Neural progenitor cell (in vitro differentiated cells): ENCODE measurements at regions not wholly inside any gene's neighbourhood (a gene's known extent, or its start where the extent isn't known, plus 50 kb on each side); places are given as distances from the start of the nearest gene placed in this dataset.
A peak's percentile ranks its signal among the peaks of the same experiment; 100 is the strongest.
"Not testable (repeated sequence)": the region's sequence is repeated elsewhere in the genome, so short reads cannot be mapped to it uniquely, and the experiment has no call there.

Experiments
- DNase-seq: peaks from one replicate; pipeline ENCODE4 v3.0.0-alpha.2; 2016; ENCODE audit warnings: low spot score
- H2AFZ ChIP-seq: fragments of 200-600 bp; sonication (generic); replicated peaks from 2 replicates; pipeline ENCODE4 v1.6.1; 2016; ENCODE audit warnings: antibody characterized with exemption
- H3F3A ChIP-seq: fragments of 200-600 bp; sonication (generic); 2 replicates; pipeline ENCODE4 v1.6.1; 2016; ENCODE audit warnings: antibody characterized with exemption, low read depth
- H3K27ac ChIP-seq: fragments of 200-600 bp; sonication (generic); 2 replicates; pipeline ENCODE4 v1.5.1; 2016; ENCODE audit warnings: mild to moderate bottlenecking
- H3K27me3 ChIP-seq: fragments of 200-600 bp; sonication (generic); 2 replicates; pipeline ENCODE4 v1.6.1; 2016; ENCODE audit warnings: mild to moderate bottlenecking, moderate library complexity
- H3K36me3 ChIP-seq: fragments of 200-600 bp; sonication (generic); 2 replicates; pipeline ENCODE4 v1.5.1; 2016
- H3K4me1 ChIP-seq: fragments of 200-600 bp; sonication (generic); 2 replicates; pipeline ENCODE4 v1.6.1; 2016; ENCODE audit warnings: mixed run types
- H3K4me2 ChIP-seq: fragments of 200-600 bp; sonication (generic); 2 replicates; pipeline ENCODE4 v1.6.1; 2016
- H3K4me3 ChIP-seq: fragments of 200-600 bp; sonication (generic); 2 replicates; pipeline ENCODE4 v1.5.1; 2016
- H3K79me2 ChIP-seq: fragments of 200-600 bp; sonication (generic); 2 replicates; pipeline ENCODE4 v1.6.1; 2016; ENCODE audit warnings: low read depth
- H3K9ac ChIP-seq: fragments of 200-600 bp; sonication (generic); 2 replicates; pipeline ENCODE4 v1.6.1; 2016
- H3K9me3 ChIP-seq: fragments of 200-600 bp; sonication (generic); 2 replicates; pipeline ENCODE4 v1.5.1; 2016; ENCODE audit warnings: low read depth
- H4K20me1 ChIP-seq: fragments of 200-600 bp; sonication (generic); 2 replicates; pipeline ENCODE4 v1.6.1; 2016; ENCODE audit warnings: low read depth
- H3K27ac Mint-ChIP-seq: 3 replicates; pipeline ENCODE4 v1.8.0; 2021; ENCODE audit warnings: mixed read lengths
- H3K27me3 Mint-ChIP-seq: 2 replicates; pipeline ENCODE4 v1.8.0; 2022; ENCODE audit warnings: low read depth, mild to moderate bottlenecking, inconsistent platforms, moderate library complexity, mixed read lengths; ENCODE audit not compliant: insufficient read depth
- H3K36me3 Mint-ChIP-seq: 3 replicates; pipeline ENCODE4 v1.8.0; 2021; ENCODE audit warnings: mixed read lengths
- H3K4me1 Mint-ChIP-seq: 3 replicates; pipeline ENCODE4 v1.8.0; 2021; ENCODE audit warnings: mixed read lengths
- H3K4me3 Mint-ChIP-seq: 3 replicates; pipeline ENCODE4 v1.8.0; 2021; ENCODE audit warnings: mild to moderate bottlenecking, moderate library complexity, mixed read lengths
- H3K9me3 Mint-ChIP-seq: 3 replicates; pipeline ENCODE4 v1.8.0; 2020; ENCODE audit warnings: mixed read lengths
- EZH2 ChIP-seq: fragments of 200-600 bp; sonication (generic); IDR thresholded peaks from 2 replicates; pipeline ENCODE4 v1.6.1; 2017; ENCODE audit warnings: antibody characterized with exemption, mild to moderate bottlenecking, moderate library complexity
- EZH2phosphoT487 ChIP-seq: fragments of 200-600 bp; sonication (generic); IDR thresholded peaks from 2 replicates; pipeline ENCODE4 v1.6.1; 2017; ENCODE audit warnings: antibody characterized with exemption
- TF ChIP-seq, protein P1 (sequence below): fragments of 200-600 bp; sonication (generic); IDR thresholded peaks from 2 replicates; pipeline ENCODE4 v1.5.1; 2017; ENCODE audit warnings: antibody characterized with exemption, mild to moderate bottlenecking

DNA sequence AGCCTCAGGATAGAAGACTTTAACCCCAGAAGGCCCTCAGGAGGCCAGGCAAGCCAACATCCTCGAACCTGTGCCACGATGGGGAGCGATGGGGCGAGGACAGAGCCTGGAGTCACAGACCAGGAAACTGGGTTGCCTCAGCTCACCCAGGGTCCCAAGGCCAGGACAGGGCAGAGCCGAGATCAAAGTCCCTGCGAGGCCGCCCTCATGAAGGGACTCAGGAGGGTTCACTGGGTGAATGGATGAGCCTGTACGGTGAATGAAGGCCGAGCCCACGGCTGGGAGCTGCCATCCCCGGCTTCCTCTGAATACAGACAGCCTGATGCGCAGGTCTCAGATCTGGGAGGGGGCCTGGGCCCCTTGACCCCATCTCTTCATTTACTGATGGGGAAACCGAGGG lies 170.1 kb upstream of the FOXD4L5 start:
- not testable (repeated sequence) for H3K4me1 Mint-ChIP-seq, H3K27ac Mint-ChIP-seq, H3K27me3 ChIP-seq, DNase-seq, H3K9ac ChIP-seq, H3K9me3 ChIP-seq, H2AFZ ChIP-seq, H3K4me2 ChIP-seq, H3K79me2 ChIP-seq, H4K20me1 ChIP-seq, H3K27me3 Mint-ChIP-seq, H3K36me3 Mint-ChIP-seq, H3F3A ChIP-seq, H3K36me3 ChIP-seq, H3K27ac ChIP-seq, H3K4me3 Mint-ChIP-seq, H3K4me3 ChIP-seq, H3K4me1 ChIP-seq
- H3K9me3 Mint-ChIP-seq = peaks cover 41% of the 10 kb centered on the region

GRCh38 chr9:65454666-65455065 lies 169.7 kb upstream of the FOXD4L5 start:
- H3K9ac ChIP-seq, H3K4me1 Mint-ChIP-seq, DNase-seq, H3K79me2 ChIP-seq, H3K27me3 Mint-ChIP-seq, H3K27me3 ChIP-seq, H2AFZ ChIP-seq, H3K27ac Mint-ChIP-seq, H3K36me3 Mint-ChIP-seq, H3K4me2 ChIP-seq, H3K4me1 ChIP-seq, H4K20me1 ChIP-seq, H3F3A ChIP-seq, H3K9me3 ChIP-seq, H3K4me3 Mint-ChIP-seq, H3K27ac ChIP-seq, H3K36me3 ChIP-seq, H3K4me3 ChIP-seq: not testable (repeated sequence)
- H3K9me3 Mint-ChIP-seq = peaks cover 42% of the 10 kb centered on the region

GRCh38 chr9:65454034-65454433 lies 169.0 kb upstream of the FOXD4L5 start:
- not testable (repeated sequence) for H3K27me3 Mint-ChIP-seq, H3K4me2 ChIP-seq, H3K4me1 Mint-ChIP-seq, H3K36me3 ChIP-seq, H3K4me3 ChIP-seq, H3K9me3 ChIP-seq, H3K27ac ChIP-seq, H3K9ac ChIP-seq, H4K20me1 ChIP-seq, H3F3A ChIP-seq, H3K79me2 ChIP-seq, H3K27me3 ChIP-seq, H2AFZ ChIP-seq, H3K4me1 ChIP-seq, DNase-seq, H3K36me3 Mint-ChIP-seq, H3K4me3 Mint-ChIP-seq, H3K27ac Mint-ChIP-seq
- peaks cover 43% of the 10 kb centered on the region for H3K9me3 Mint-ChIP-seq

- H3K9me3 ChIP-seq, H3K4me1 Mint-ChIP-seq, H3K4me3 Mint-ChIP-seq: not testable (repeated sequence)
Measured at GRCh38 chr9:65449886-65450610, 165.0 kb upstream of the FOXD4L5 start.

DNA sequence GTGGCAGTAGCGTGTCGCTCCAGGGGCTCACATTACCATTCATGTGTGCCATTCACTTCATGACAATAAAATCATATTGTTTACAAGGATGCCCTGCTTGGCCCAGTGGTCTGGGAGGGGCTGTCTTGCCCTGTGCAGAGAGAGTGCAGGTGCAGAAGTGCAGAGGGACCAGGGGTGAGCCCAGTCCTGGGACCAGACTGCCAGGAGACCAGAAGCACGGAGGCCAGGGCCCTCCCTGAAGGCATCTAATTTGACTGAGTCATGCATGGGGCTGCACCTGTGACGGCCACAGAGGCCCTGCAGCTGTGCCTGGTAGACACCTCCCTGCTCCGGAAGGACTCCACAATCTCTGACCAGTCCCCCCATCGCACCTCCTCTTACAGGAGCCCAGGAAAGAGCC lies 164.4 kb upstream of the FOXD4L5 start:
- H3K27me3 Mint-ChIP-seq = peaks cover 3% of the 10 kb centered on the region
- H3K36me3 Mint-ChIP-seq = no peaks in the 10 kb centered on the region
- no peak overlapping the region for H2AFZ ChIP-seq
- H3K4me3 Mint-ChIP-seq = no peak overlapping the region
- no peaks in the 10 kb centered on the region for H3K9me3 ChIP-seq
- no peak overlapping the region for H3K4me2 ChIP-seq
- H3K4me1 Mint-ChIP-seq = no peaks in the 10 kb centered on the region
- H3K4me3 ChIP-seq = no peak overlapping the region
- no peak overlapping the region for H3K9ac ChIP-seq
- H3K27ac ChIP-seq = no peak overlapping the region
- H3K79me2 ChIP-seq = no peaks in the 10 kb centered on the region
- no peaks in the 10 kb centered on the region for H3F3A ChIP-seq
- H4K20me1 ChIP-seq = no peaks in the 10 kb centered on the region
- H3K27ac Mint-ChIP-seq = no peak overlapping the region
- H3K27me3 ChIP-seq = no peaks in the 10 kb centered on the region
- TF ChIP-seq, protein P1, sequence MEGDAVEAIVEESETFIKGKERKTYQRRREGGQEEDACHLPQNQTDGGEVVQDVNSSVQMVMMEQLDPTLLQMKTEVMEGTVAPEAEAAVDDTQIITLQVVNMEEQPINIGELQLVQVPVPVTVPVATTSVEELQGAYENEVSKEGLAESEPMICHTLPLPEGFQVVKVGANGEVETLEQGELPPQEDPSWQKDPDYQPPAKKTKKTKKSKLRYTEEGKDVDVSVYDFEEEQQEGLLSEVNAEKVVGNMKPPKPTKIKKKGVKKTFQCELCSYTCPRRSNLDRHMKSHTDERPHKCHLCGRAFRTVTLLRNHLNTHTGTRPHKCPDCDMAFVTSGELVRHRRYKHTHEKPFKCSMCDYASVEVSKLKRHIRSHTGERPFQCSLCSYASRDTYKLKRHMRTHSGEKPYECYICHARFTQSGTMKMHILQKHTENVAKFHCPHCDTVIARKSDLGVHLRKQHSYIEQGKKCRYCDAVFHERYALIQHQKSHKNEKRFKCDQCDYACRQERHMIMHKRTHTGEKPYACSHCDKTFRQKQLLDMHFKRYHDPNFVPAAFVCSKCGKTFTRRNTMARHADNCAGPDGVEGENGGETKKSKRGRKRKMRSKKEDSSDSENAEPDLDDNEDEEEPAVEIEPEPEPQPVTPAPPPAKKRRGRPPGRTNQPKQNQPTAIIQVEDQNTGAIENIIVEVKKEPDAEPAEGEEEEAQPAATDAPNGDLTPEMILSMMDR = no peak
- TF ChIP-seq EZH2 (no peak), EZH2phosphoT487 (no peak)
- no peaks in the 10 kb centered on the region for H3K4me1 ChIP-seq
- no peaks in the 10 kb centered on the region for H3K36me3 ChIP-seq
- peaks cover 48% of the 10 kb centered on the region for H3K9me3 Mint-ChIP-seq
- no peak for DNase-seq

More at GRCh38 chr9:65449886-65450610, 165.0 kb upstream of the FOXD4L5 start:
- H3K27me3 Mint-ChIP-seq, H3K36me3 Mint-ChIP-seq, H3K4me2 ChIP-seq, H3K27me3 ChIP-seq, H2AFZ ChIP-seq, H3K4me1 ChIP-seq, H3F3A ChIP-seq, H3K79me2 ChIP-seq, H3K9ac ChIP-seq, DNase-seq, H3K27ac Mint-ChIP-seq, H3K4me3 ChIP-seq, H4K20me1 ChIP-seq, H3K27ac ChIP-seq, H3K36me3 ChIP-seq: not testable (repeated sequence)
- H3K9me3 Mint-ChIP-seq = peaks cover 49% of the 10 kb centered on the region

DNA sequence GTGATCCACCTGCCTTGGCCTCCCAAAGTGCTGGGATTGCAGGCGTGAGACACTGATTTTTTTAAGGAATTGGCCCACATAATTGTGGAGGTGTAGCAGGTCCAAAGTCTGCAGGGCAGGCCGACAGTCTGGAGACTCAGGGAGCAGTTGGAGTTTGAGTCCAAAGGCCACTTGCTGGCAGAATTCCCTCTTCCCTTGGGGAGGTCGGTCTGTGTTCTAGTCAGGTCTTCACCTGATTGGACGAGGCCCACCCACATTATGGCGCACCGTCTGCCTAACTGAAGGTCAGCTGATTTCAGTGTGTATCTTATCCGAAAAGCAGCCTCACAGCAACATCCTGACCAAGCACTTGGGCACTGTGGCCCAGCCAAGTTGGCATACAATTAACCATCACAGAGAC lies 162.1 kb upstream of the FOXD4L5 start:
- not testable (repeated sequence) for H3K27ac ChIP-seq, H3K79me2 ChIP-seq, H3K9me3 ChIP-seq, H3K4me2 ChIP-seq, H2AFZ ChIP-seq, H3K36me3 Mint-ChIP-seq, H3K4me3 ChIP-seq, H3K4me3 Mint-ChIP-seq, H3K9ac ChIP-seq, H3F3A ChIP-seq, H3K4me1 ChIP-seq, H3K27me3 Mint-ChIP-seq, H3K36me3 ChIP-seq, H3K4me1 Mint-ChIP-seq, H4K20me1 ChIP-seq, H3K27me3 ChIP-seq, H3K27ac Mint-ChIP-seq, DNase-seq
- H3K9me3 Mint-ChIP-seq = peaks cover 45% of the 10 kb centered on the region

GRCh38 chr9:65445991-65446390 lies 161.0 kb upstream of the FOXD4L5 start:
- H3K9me3 Mint-ChIP-seq = peaks cover 39% of the 10 kb centered on the region
- H3K4me3 Mint-ChIP-seq = peak overlapping the region; percentile 9
- H4K20me1 ChIP-seq, H3K9ac ChIP-seq, H3K36me3 Mint-ChIP-seq, H3K9me3 ChIP-seq, DNase-seq, H3K4me2 ChIP-seq, H3K4me3 ChIP-seq, H3K27me3 ChIP-seq, H3K36me3 ChIP-seq, H3K4me1 ChIP-seq, H3K27ac ChIP-seq, H2AFZ ChIP-seq, H3K27me3 Mint-ChIP-seq, H3K27ac Mint-ChIP-seq, H3K79me2 ChIP-seq, H3F3A ChIP-seq, H3K4me1 Mint-ChIP-seq: not testable (repeated sequence)
